GM23338 (cell line): ENCODE measurements at regions not wholly inside any gene's neighbourhood (a gene's known extent, or its start where the extent isn't known, plus 50 kb on each side); places are given as distances from the start of the nearest gene placed in this dataset.

ENCODE experiments used
- ATAC-seq: fragments of 200-7000 bp; cut with Tn5 transposase; 3 replicates; pipeline ENCODE4 v1.9.1; 2020
- DNase-seq: peaks from one replicate; pipeline ENCODE4 v3.0.0-alpha.2; 2015; ENCODE audit warnings: low spot score
- H2AFZ ChIP-seq: fragments of 200-600 bp; sonication (generic); 2 replicates; pipeline ENCODE4 v1.8.0; 2016; ENCODE audit warnings: antibody characterized with exemption, mild to moderate bottlenecking, moderate library complexity
- H3F3A ChIP-seq: fragments of 200-600 bp; sonication (generic); replicated peaks from 2 replicates; pipeline ENCODE4 v1.8.0; 2017; ENCODE audit warnings: antibody characterized with exemption, mixed run types, low read depth
- H3K27ac ChIP-seq: fragments of 200-600 bp; sonication (generic); 2 replicates; pipeline ENCODE4 v1.6.1; 2016; ENCODE audit warnings: low read depth
- H3K27me3 ChIP-seq: fragments of 200-600 bp; sonication (generic); 2 replicates; pipeline ENCODE4 v1.8.0; 2016; ENCODE audit warnings: mild to moderate bottlenecking, mixed run types, moderate library complexity; ENCODE audit not compliant: insufficient read depth
- H3K36me3 ChIP-seq: fragments of 200-600 bp; sonication (generic); 2 replicates; pipeline ENCODE4 v1.8.0; 2016; ENCODE audit warnings: mild to moderate bottlenecking; ENCODE audit not compliant: insufficient read depth
- H3K4me1 ChIP-seq: fragments of 200-600 bp; sonication (generic); 2 replicates; pipeline ENCODE4 v1.8.0; 2016; ENCODE audit warnings: mild to moderate bottlenecking, moderate library complexity; ENCODE audit not compliant: insufficient read depth
- H3K4me2 ChIP-seq: fragments of 200-600 bp; sonication (generic); 2 replicates; pipeline ENCODE4 v1.7.1; 2017; ENCODE audit warnings: mixed run types
- H3K4me3 ChIP-seq: fragments of 200-600 bp; sonication (generic); 2 replicates; pipeline ENCODE4 v1.6.1; 2016; ENCODE audit warnings: mixed run types
- H3K79me2 ChIP-seq: fragments of 200-600 bp; sonication (generic); replicated peaks from 2 replicates; pipeline ENCODE4 v1.8.0; 2017; ENCODE audit warnings: mild to moderate bottlenecking; ENCODE audit not compliant: insufficient read depth
- H3K9me2 ChIP-seq: fragments of 200-600 bp; sonication (generic); 2 replicates; pipeline ENCODE4 v1.8.0; 2017; ENCODE audit not compliant: insufficient read depth
- H4K20me1 ChIP-seq: fragments of 200-600 bp; sonication (generic); replicated peaks from 2 replicates; pipeline ENCODE4 v1.8.0; 2017; ENCODE audit warnings: mild to moderate bottlenecking; ENCODE audit not compliant: insufficient read depth
- H3K27ac Mint-ChIP-seq: 2 replicates; pipeline ENCODE4 v1.8.0; 2020; ENCODE audit warnings: inconsistent platforms, mild to moderate bottlenecking, moderate library complexity, mixed read lengths
- H3K27me3 Mint-ChIP-seq: 3 replicates; pipeline ENCODE4 v1.8.0; 2022; ENCODE audit warnings: low read depth, mild to moderate bottlenecking, moderate library complexity, mixed read lengths, inconsistent platforms; ENCODE audit not compliant: insufficient read depth, poor library complexity
- H3K36me3 Mint-ChIP-seq: 3 replicates; pipeline ENCODE4 v1.8.0; 2021; ENCODE audit warnings: low read depth, mild to moderate bottlenecking, inconsistent platforms, moderate library complexity, mixed read lengths
- H3K4me1 Mint-ChIP-seq: 3 replicates; pipeline ENCODE4 v1.8.0; 2020; ENCODE audit warnings: mild to moderate bottlenecking, inconsistent platforms, mixed read lengths
- H3K4me3 Mint-ChIP-seq: 3 replicates; pipeline ENCODE4 v1.8.0; 2021; ENCODE audit warnings: moderate library complexity, mild to moderate bottlenecking, inconsistent platforms, mixed read lengths
- H3K9me3 Mint-ChIP-seq: 3 replicates; pipeline ENCODE4 v1.8.0; 2020; ENCODE audit warnings: moderate library complexity, mild to moderate bottlenecking, inconsistent platforms, mixed read lengths
- CREB1 ChIP-seq: fragments of 250-450 bp; sonication (Bioruptor Pico); IDR thresholded peaks from 2 replicates; pipeline ENCODE4 v1.5.0; 2020; ENCODE audit warnings: low read depth, mild to moderate bottlenecking, moderate library complexity
- EZH2 ChIP-seq: fragments of 200-600 bp; sonication (generic); IDR thresholded peaks from one replicate; pipeline ENCODE4 v1.8.0; 2017; ENCODE audit warnings: antibody characterized with exemption, mild to moderate bottlenecking, low read depth; ENCODE audit not compliant: unreplicated experiment
- EZH2phosphoT487 ChIP-seq: fragments of 200-600 bp; sonication (generic); IDR thresholded peaks from one replicate; pipeline ENCODE4 v1.8.1; 2018; ENCODE audit warnings: antibody characterized with exemption; ENCODE audit not compliant: unreplicated experiment
- JUNB ChIP-seq: IDR thresholded peaks from one replicate; pipeline ENCODE4 v1.6.1; 2016; ENCODE audit warnings: antibody characterized with exemption; ENCODE audit not compliant: unreplicated experiment
- NANOG ChIP-seq: IDR thresholded peaks from 2 replicates; pipeline ENCODE4 v1.6.1; 2016; ENCODE audit warnings: antibody characterized with exemption, borderline replicate concordance
- POLR2AphosphoS5 ChIP-seq: IDR thresholded peaks from 2 replicates; pipeline ENCODE4 v1.6.1; 2016; ENCODE audit warnings: antibody characterized with exemption, low read depth
- REST ChIP-seq: IDR thresholded peaks from one replicate; pipeline ENCODE4 v1.6.1; 2018; ENCODE audit warnings: antibody characterized with exemption; ENCODE audit not compliant: unreplicated experiment
- STAT1 ChIP-seq: IDR thresholded peaks from one replicate; pipeline ENCODE4 v1.6.1; 2016; ENCODE audit warnings: antibody characterized with exemption; ENCODE audit not compliant: unreplicated experiment
- ZNF331 ChIP-seq: fragments of 250-450 bp; sonication (Bioruptor Pico); IDR thresholded peaks from 2 replicates; pipeline ENCODE4 v1.5.0; 2020; ENCODE audit warnings: low read depth, mild to moderate bottlenecking, moderate library complexity
- ZNF462 ChIP-seq: fragments of 250-450 bp; sonication (Bioruptor Pico); IDR thresholded peaks from 2 replicates; pipeline ENCODE4 v1.5.0; 2020; ENCODE audit warnings: mild to moderate bottlenecking, moderate library complexity

- H3K79me2 ChIP-seq: no peaks in the 10 kb centered on the region
- no peaks in the 10 kb centered on the region; the same call in 2 of the 3 replicates for H3K9me3 Mint-ChIP-seq
- DNase-seq (no peak), ATAC-seq (no peak)
- no peak overlapping the region for H3K4me2 ChIP-seq
- H4K20me1 ChIP-seq: no peaks in the 10 kb centered on the region
- H3K27ac ChIP-seq: no peak overlapping the region
- peaks cover 12% of the 10 kb centered on the region; the same call in 1 of the 2 replicates for H3K9me2 ChIP-seq
- H2AFZ ChIP-seq: no peak overlapping the region
- no peaks in the 10 kb centered on the region for H3F3A ChIP-seq
- no peaks in the 10 kb centered on the region for H3K36me3 ChIP-seq
- H3K27me3 ChIP-seq: no peaks in the 10 kb centered on the region
- no peaks in the 10 kb centered on the region for H3K27me3 Mint-ChIP-seq
- TF ChIP-seq STAT1: no peak
- no peak for TF ChIP-seq ZNF462 (CRISPR knock-in tag)
- no peak for TF ChIP-seq EZH2phosphoT487
- TF ChIP-seq CREB1 (CRISPR knock-in tag): no peak
- TF ChIP-seq JUNB: no peak
- TF ChIP-seq REST: no peak
- TF ChIP-seq EZH2: no peak
- TF ChIP-seq ZNF331 (CRISPR knock-in tag): no peak
- TF ChIP-seq NANOG: no peak
- TF ChIP-seq POLR2AphosphoS5: no peak
- H3K4me1 ChIP-seq: peaks cover 6% of the 10 kb centered on the region; the same call in 1 of the 2 replicates
- peaks cover 8% of the 10 kb centered on the region; the same call in 2 of the 3 replicates for H3K4me1 Mint-ChIP-seq
- no peak overlapping the region for H3K27ac Mint-ChIP-seq
- no peaks in the 10 kb centered on the region for H3K36me3 Mint-ChIP-seq
- H3K4me3 Mint-ChIP-seq: no peak overlapping the region
- no peak overlapping the region for H3K4me3 ChIP-seq
Observed at GRCh38 chr16:86419518-86419917, 90.8 kb upstream of the FOXF1 start.
